OCI-LY1 (cell line): ENCODE measurements at regions not wholly inside any gene's neighbourhood (a gene's known extent, or its start where the extent isn't known, plus 50 kb on each side); places are given as distances from the start of the nearest gene placed in this dataset.

Experiments
- H2AFZ ChIP-seq: fragments of 200-600 bp; sonication (generic), shearing (Covaris generic); 2 replicates; pipeline ENCODE4 v1.6.0; 2014; ENCODE audit warnings: antibody characterized with exemption, mild to moderate bottlenecking, low read length
- H3F3A ChIP-seq: fragments of 200-600 bp; sonication (generic), shearing (Covaris generic); 2 replicates; pipeline ENCODE4 v1.6.0; 2014; ENCODE audit warnings: mild to moderate bottlenecking, antibody characterized with exemption, low read length, moderate library complexity; ENCODE audit not compliant: insufficient read depth
- H3K27ac ChIP-seq: fragments of 200-600 bp; sonication (generic); 2 replicates; pipeline ENCODE4 v1.5.1; 2014; ENCODE audit warnings: low read length, mixed run types, mild to moderate bottlenecking, low read depth; ENCODE audit not compliant: poor library complexity, severe bottlenecking
- H3K27me3 ChIP-seq: fragments of 200-600 bp; sonication (generic); 2 replicates; pipeline ENCODE4 v1.6.0; 2014; ENCODE audit warnings: antibody characterized with exemption, mild to moderate bottlenecking, low read length, moderate library complexity; ENCODE audit not compliant: insufficient read depth
- H3K36me3 ChIP-seq: fragments of 200-600 bp; sonication (generic); 2 replicates; pipeline ENCODE4 v1.6.1; 2014; ENCODE audit warnings: mild to moderate bottlenecking, antibody characterized with exemption, low read length, moderate library complexity, mixed read lengths; ENCODE audit not compliant: insufficient read depth
- H3K4me1 ChIP-seq: fragments of 200-600 bp; sonication (generic); 2 replicates; pipeline ENCODE4 v1.5.1; 2014; ENCODE audit warnings: mild to moderate bottlenecking, low read length, moderate library complexity; ENCODE audit not compliant: insufficient read depth, severe bottlenecking
- H3K4me2 ChIP-seq: fragments of 200-600 bp; sonication (generic), shearing (Covaris generic); 2 replicates; pipeline ENCODE4 v1.6.1; 2014; ENCODE audit warnings: low read length
- H3K4me3 ChIP-seq: fragments of 200-600 bp; sonication (generic); 2 replicates; pipeline ENCODE4 v1.5.1; 2014; ENCODE audit warnings: low read length, low read depth, mild to moderate bottlenecking, mixed read lengths; ENCODE audit not compliant: poor library complexity, severe bottlenecking
- H3K79me2 ChIP-seq: fragments of 200-600 bp; shearing (Covaris generic); 2 replicates; pipeline ENCODE4 v1.6.1; 2016; ENCODE audit warnings: mixed run types, low read length, mixed read lengths; ENCODE audit not compliant: insufficient read depth
- H3K9ac ChIP-seq: fragments of 200-600 bp; sonication (generic), shearing (Covaris generic); 2 replicates; pipeline ENCODE4 v1.6.1; 2014; ENCODE audit warnings: mild to moderate bottlenecking, low read length, mixed read lengths
- H3K9me2 ChIP-seq: fragments of 200-600 bp; sonication (generic), shearing (Covaris generic); 2 replicates; pipeline ENCODE4 v1.6.1; 2014; ENCODE audit warnings: low read depth, mild to moderate bottlenecking, low read length, mixed read lengths
- H3K9me3 ChIP-seq: fragments of 200-600 bp; shearing (Covaris generic); 2 replicates; pipeline ENCODE4 v1.6.1; 2014; ENCODE audit warnings: low read length, mixed read lengths
- H4K20me1 ChIP-seq: fragments of 200-600 bp; sonication (generic), shearing (Covaris generic); 2 replicates; pipeline ENCODE4 v1.6.0; 2016; ENCODE audit warnings: mild to moderate bottlenecking, low read length; ENCODE audit not compliant: insufficient read depth
- CTCF ChIP-seq: fragments of 200-600 bp; sonication (generic), shearing (Covaris generic); IDR thresholded peaks from 2 replicates; pipeline ENCODE4 v1.5.1; 2017; ENCODE audit warnings: mild to moderate bottlenecking, antibody characterized with exemption, low read length, moderate library complexity, mixed read lengths
- EZH2 ChIP-seq: fragments of 200-600 bp; sonication (generic), shearing (Covaris generic); IDR thresholded peaks from 2 replicates; pipeline ENCODE4 v1.8.0; 2017; ENCODE audit warnings: borderline replicate concordance, mixed run types, mild to moderate bottlenecking, antibody characterized with exemption, low read length, moderate library complexity, mixed read lengths

- no peak overlapping the region for H2AFZ ChIP-seq
- H3K4me1 ChIP-seq, result no peaks in the 10 kb centered on the region
- no peak overlapping the region for H3K27ac ChIP-seq
- no peaks in the 10 kb centered on the region for H3K9me3 ChIP-seq
- no peaks in the 10 kb centered on the region for H3F3A ChIP-seq
- no peak overlapping the region for H3K9ac ChIP-seq
- no peaks in the 10 kb centered on the region for H3K79me2 ChIP-seq
- no peaks in the 10 kb centered on the region for H3K27me3 ChIP-seq
- H3K9me2 ChIP-seq, result no peaks in the 10 kb centered on the region
- H3K4me2 ChIP-seq, result no peak overlapping the region
- no peaks in the 10 kb centered on the region for H4K20me1 ChIP-seq
- H3K4me3 ChIP-seq, result no peak overlapping the region
- H3K36me3 ChIP-seq, result no peaks in the 10 kb centered on the region
- TF ChIP-seq EZH2 (no peak), CTCF (no peak)
These were observed 511.9 kb downstream of the RPL10L start for GRCh38 chr14:46139649-46140048.

GRCh38 chr14:46137786-46138185 is 513.8 kb downstream of the RPL10L start:
- TF ChIP-seq CTCF (no peak), EZH2 (no peak)
- H3F3A ChIP-seq, result no peaks in the 10 kb centered on the region
- no peaks in the 10 kb centered on the region for H4K20me1 ChIP-seq
- no peak overlapping the region for H3K4me3 ChIP-seq
- H3K36me3 ChIP-seq, result no peaks in the 10 kb centered on the region
- no peak overlapping the region for H3K27ac ChIP-seq
- no peak overlapping the region for H3K4me2 ChIP-seq
- no peaks in the 10 kb centered on the region for H3K27me3 ChIP-seq
- H2AFZ ChIP-seq, result no peak overlapping the region
- no peak overlapping the region for H3K9ac ChIP-seq
- no peaks in the 10 kb centered on the region for H3K9me2 ChIP-seq
- H3K4me1 ChIP-seq, result no peaks in the 10 kb centered on the region
- H3K9me3 ChIP-seq, result no peaks in the 10 kb centered on the region
- H3K79me2 ChIP-seq, result no peaks in the 10 kb centered on the region

- Histone ChIP-seq H3K4me3 (no peak overlapping the region), H3K9ac (no peak overlapping the region), H3K36me3 (no peaks in the 10 kb centered on the region), H3K79me2 (no peaks in the 10 kb centered on the region), H2AFZ (no peak overlapping the region), H4K20me1 (no peaks in the 10 kb centered on the region), H3K4me2 (no peak overlapping the region), H3K27ac (no peak overlapping the region), H3K9me3 (no peaks in the 10 kb centered on the region), H3F3A (no peaks in the 10 kb centered on the region), H3K9me2 (no peaks in the 10 kb centered on the region), H3K27me3 (no peaks in the 10 kb centered on the region), H3K4me1 (no peaks in the 10 kb centered on the region)
- TF ChIP-seq CTCF, result no peak
These were observed 515.1 kb downstream of the RPL10L start for GRCh38 chr14:46136456-46136855.
